Choroid plexus epithelial cell (primary cell): ENCODE measurements at regions not wholly inside any gene's neighbourhood (a gene's known extent, or its start where the extent isn't known, plus 50 kb on each side); places are given as distances from the start of the nearest gene placed in this dataset.

Source experiments
- DNase-seq: peaks from one replicate; pipeline ENCODE4 v3.0.0-alpha.2; 2010; ENCODE audit warnings: low read depth
- H3K4me3 ChIP-seq: 2 replicates; pipeline ENCODE4 v1.5.1; 2011; ENCODE audit warnings: low read depth, mild to moderate bottlenecking, control low read depth, low read length, moderate library complexity
- CTCF ChIP-seq: conservative IDR thresholded peaks from 2 replicates; pipeline ENCODE4 v1.5.1; 2011; ENCODE audit warnings: low read depth, mild to moderate bottlenecking, control low read depth, inconsistent platforms, low read length, moderate library complexity

DNA sequence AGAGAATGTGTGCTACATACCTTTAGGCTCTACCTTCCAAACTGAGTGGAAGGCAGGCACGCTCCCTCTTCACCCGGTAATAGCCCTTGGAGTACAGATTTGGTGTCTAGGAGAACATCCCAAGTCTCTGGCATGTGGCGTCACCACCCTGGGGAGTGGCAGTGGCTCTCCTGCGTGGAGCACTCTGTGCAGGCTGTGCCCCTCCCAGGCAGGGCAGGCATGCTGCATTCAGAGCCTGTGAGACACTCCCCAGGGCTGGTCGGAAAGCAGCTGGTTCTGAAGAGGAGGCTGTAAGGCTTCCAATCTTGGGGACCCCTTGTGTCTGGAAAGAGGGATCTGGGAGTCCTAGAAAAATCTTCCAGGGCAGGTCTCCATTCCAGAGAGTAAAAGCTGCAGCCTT lies 193.3 kb downstream of the ANKRD30B start:
- no peak overlapping the region for H3K4me3 ChIP-seq
- no peak for DNase-seq
- no peak for TF ChIP-seq CTCF

- DNase-seq = no peak
- no peak for TF ChIP-seq CTCF
- no peak overlapping the region for H3K4me3 ChIP-seq
Observed at GRCh38 chr18:14941792-14942191, 193.8 kb downstream of the ANKRD30B start.

DNA sequence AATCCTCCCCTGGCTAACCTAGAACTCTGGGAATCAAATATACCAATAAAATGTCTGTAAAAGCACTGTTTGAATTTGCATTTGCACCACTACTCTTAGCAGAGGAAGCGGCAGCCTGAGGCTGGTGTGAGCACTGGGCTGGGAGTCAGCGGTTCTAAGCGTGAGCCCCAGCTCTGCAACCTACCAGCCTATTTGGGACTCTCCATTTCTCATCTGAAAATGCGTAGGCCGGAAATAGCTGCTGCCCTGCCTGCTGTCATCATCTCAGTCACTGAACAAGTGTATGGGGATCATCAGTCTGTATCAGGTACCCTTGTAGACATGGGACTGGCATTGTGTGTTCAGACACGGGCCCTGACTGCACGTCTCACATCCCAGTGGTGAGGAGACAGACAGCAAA lies 194.3 kb downstream of the ANKRD30B start:
- no peak overlapping the region for H3K4me3 ChIP-seq
- TF ChIP-seq CTCF = no peak
- no peak for DNase-seq

- no peak for DNase-seq
- no peak overlapping the region for H3K4me3 ChIP-seq
- TF ChIP-seq CTCF = no peak
Observed at GRCh38 chr18:14943486-14943885, 195.5 kb downstream of the ANKRD30B start.

DNA sequence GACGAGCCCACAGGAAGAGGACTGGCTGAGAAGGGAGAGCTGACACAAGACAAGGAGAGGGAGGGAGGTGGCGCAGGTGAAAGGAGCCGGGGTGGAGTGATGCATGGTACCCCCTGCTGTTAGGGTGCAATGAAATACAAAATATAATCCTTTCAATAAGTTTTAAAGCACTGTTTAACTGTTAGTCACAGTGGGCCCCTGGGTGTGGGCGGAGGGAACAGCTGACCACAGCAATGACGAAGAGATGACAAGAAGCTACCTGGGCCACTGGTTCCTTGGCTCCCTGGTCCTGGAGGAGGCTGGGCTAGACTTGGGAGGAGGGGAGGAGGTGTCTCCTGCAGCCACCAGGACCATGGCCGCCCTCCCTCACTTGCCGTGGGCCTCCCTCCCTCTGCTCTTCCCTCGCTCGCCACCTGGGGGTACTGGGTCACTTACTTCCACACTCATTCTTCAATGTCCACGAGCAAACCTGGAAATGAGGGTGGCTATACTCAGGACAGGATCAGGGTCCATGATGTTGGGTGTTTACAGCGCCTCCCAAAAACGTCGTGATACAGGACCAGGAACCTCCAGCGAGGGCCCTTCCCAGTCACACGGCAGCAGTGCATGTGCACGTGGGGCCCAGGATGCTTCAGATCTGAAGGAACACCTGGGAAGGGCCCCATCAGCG lies 196.1 kb downstream of the ANKRD30B start:
- TF ChIP-seq CTCF = no peak
- no peak overlapping the region for H3K4me3 ChIP-seq
- DNase-seq = no peak

- DNase-seq = no peak
- TF ChIP-seq CTCF = no peak
- no peak overlapping the region for H3K4me3 ChIP-seq
Observed at GRCh38 chr18:14944838-14945237, 196.9 kb downstream of the ANKRD30B start.

- H3K4me3 ChIP-seq = no peak overlapping the region
- TF ChIP-seq CTCF = no peak
- no peak for DNase-seq
Observed at GRCh38 chr18:14945286-14945685, 197.3 kb downstream of the ANKRD30B start.
